B cell (primary cell): ENCODE measurements at regions not wholly inside any gene's neighbourhood (a gene's known extent, or its start where the extent isn't known, plus 50 kb on each side); places are given as distances from the start of the nearest gene placed in this dataset.

Experiments used
- ATAC-seq: fragments of 200-7000 bp; cut with Tn5 transposase; one replicate; pipeline ENCODE4 v1.10.0; 2021; ENCODE audit warnings: low read depth, mild to moderate bottlenecking, moderate number of reproducible peaks, moderate library complexity
- CTCF ChIA-PET: fragments of 350-600 bp; sonication (Branson Sonifier 250); formaldehyde crosslinking; loops from one replicate; lab custom pipeline; 2021; ENCODE audit warnings: antibody characterized with exemption, inconsistent platforms; lab: Charles Lee
- POLR2A ChIA-PET: fragments of 350-600 bp; sonication (Branson Sonifier 250); formaldehyde crosslinking; loops from one replicate; lab custom pipeline; 2021; ENCODE audit warnings: antibody characterized with exemption; lab: Charles Lee
- DNase-seq: peaks from one replicate; pipeline ENCODE4 v3.0.0; 2013
- H2AFZ ChIP-seq: 2 replicates; pipeline ENCODE4 v1.6.1; 2012; ENCODE audit warnings: mild to moderate bottlenecking, low read depth, low read length; ENCODE audit not compliant: insufficient read depth, poor library complexity, severe bottlenecking
- H3K27ac ChIP-seq, 2 donors: 1 replicate in 1 of 2; 2 replicates in 1 of 2; pipeline ENCODE4 v1.5.1; 2012 to 2013; ENCODE audit warnings: low read length in 2 of 2, mild to moderate bottlenecking in 2 of 2, moderate library complexity in 1 of 2
- H3K27me3 ChIP-seq, 4 experiments: fragments of 200-600 bp in 1 of 4; sonication (generic) in 1 of 4; replicated peaks in 1 of 4; 1 replicate in 2 of 4; 2 replicates in 2 of 4; pipeline versions ENCODE4 v1.6.1 to v1.7.0; 2013 to 2016; ENCODE audit warnings: low read length in 3 of 4, mild to moderate bottlenecking in 2 of 4, mixed read lengths in 1 of 4, moderate library complexity in 1 of 4; ENCODE audit not compliant: insufficient read depth in 4 of 4, control insufficient read depth in 3 of 4; ENCODE audit errors: control extremely low read depth in 1 of 4
- H3K36me3 ChIP-seq, 2 experiments: replicated peaks in 1 of 2; 1 replicate in 1 of 2; 2 replicates in 1 of 2; pipeline versions ENCODE4 v1.6.1 to v1.7.1; 2013; ENCODE audit warnings: low read length in 1 of 2; ENCODE audit not compliant: insufficient read depth in 2 of 2, control insufficient read depth in 1 of 2; ENCODE audit errors: control extremely low read depth in 1 of 2, extremely low read depth in 1 of 2
- H3K4me1 ChIP-seq, 2 donors: fragments of 200-600 bp in 1 of 2; sonication (generic) in 1 of 2; 1 replicate in 1 of 2; 2 replicates in 1 of 2; pipeline versions ENCODE4 v1.5.1 to v1.6.1; 2013 to 2017; ENCODE audit warnings: low read length in 2 of 2; ENCODE audit not compliant: control insufficient read depth in 2 of 2, insufficient read depth in 2 of 2
- H3K4me2 ChIP-seq: replicated peaks from 2 replicates; pipeline ENCODE3; 2012; ENCODE audit warnings: mild to moderate bottlenecking, low read depth, low read length; ENCODE audit not compliant: poor library complexity, severe bottlenecking
- H3K4me3 ChIP-seq, 5 experiments: fragments of 200-600 bp in 1 of 5; sonication (generic) in 1 of 5; 1 replicate in 3 of 5; 2 replicates in 2 of 5; pipeline versions ENCODE4 v1.5.1 to v1.7.0; 2011 to 2016; ENCODE audit warnings: low read length in 4 of 5, mild to moderate bottlenecking in 4 of 5, low read depth in 2 of 5, control low read depth in 1 of 5, moderate library complexity in 1 of 5; ENCODE audit not compliant: insufficient read depth in 1 of 5; ENCODE audit errors: control extremely low read depth in 1 of 5, extremely low read depth in 1 of 5
- H3K79me2 ChIP-seq: fragments of 200-600 bp; sonication (generic); one replicate; pipeline ENCODE4 v1.6.0; 2016; ENCODE audit warnings: low read length; ENCODE audit not compliant: control insufficient read depth, insufficient read depth
- H3K9ac ChIP-seq: fragments of 200-600 bp; sonication (generic); 2 replicates; pipeline ENCODE4 v1.6.1; 2017; ENCODE audit warnings: mild to moderate bottlenecking, low read length, moderate library complexity
- H3K9me3 ChIP-seq, 3 donors: one replicate each; pipeline versions ENCODE4 v1.6.1 to v1.7.1; 2013; ENCODE audit warnings: low read length in 2 of 3; ENCODE audit not compliant: control insufficient read depth in 2 of 3, insufficient read depth in 1 of 3; ENCODE audit errors: control extremely low read depth in 1 of 3
- H4K20me1 ChIP-seq: 2 replicates; pipeline ENCODE4 v1.6.0; 2012; ENCODE audit warnings: mild to moderate bottlenecking, low read length; ENCODE audit not compliant: insufficient read depth, control insufficient read depth, poor library complexity, severe bottlenecking
- H3K27ac Mint-ChIP-seq: one replicate; pipeline ENCODE4 v1.8.0; 2021; ENCODE audit warnings: mixed read lengths
- H3K27me3 Mint-ChIP-seq: one replicate; pipeline ENCODE4 v1.8.0; 2021; ENCODE audit warnings: mixed read lengths
- H3K4me1 Mint-ChIP-seq: one replicate; pipeline ENCODE4 v1.8.0; 2021; ENCODE audit warnings: mixed read lengths
- H3K4me3 Mint-ChIP-seq: one replicate; pipeline ENCODE4 v1.8.0; 2021; ENCODE audit warnings: mixed read lengths
- H3K9me3 Mint-ChIP-seq: one replicate; pipeline ENCODE4 v1.8.0; 2022; ENCODE audit warnings: mixed read lengths; ENCODE audit not compliant: insufficient read depth
- EZH2 ChIP-seq: IDR thresholded peaks from 2 replicates; pipeline ENCODE4 v1.6.1; 2012; ENCODE audit warnings: borderline replicate concordance, low read depth, mild to moderate bottlenecking, moderate library complexity, low read length; ENCODE audit not compliant: insufficient read depth, poor library complexity, severe bottlenecking
- WGBS: methylation state at CpG from one replicate; pipeline ENCODE4 v1.1.5; 2013; ENCODE audit warnings: missing lambda C conversion rate; ENCODE audit not compliant: insufficient coverage; 5-methylcytosine and 5-hydroxymethylcytosine counted together
- intact Hi-C: fragments of 100-400 bp; cut with micrococcal nuclease; formaldehyde crosslinking; loops from one replicate; pipeline ENCODE4 v1.10.0; 2022
- TF ChIP-seq, protein P1 (sequence below): fragments of 200-600 bp; IDR thresholded peaks from one replicate; pipeline ENCODE4 v1.8.0; 2022; ENCODE audit warnings: antibody characterized with exemption, mild to moderate bottlenecking

DNA sequence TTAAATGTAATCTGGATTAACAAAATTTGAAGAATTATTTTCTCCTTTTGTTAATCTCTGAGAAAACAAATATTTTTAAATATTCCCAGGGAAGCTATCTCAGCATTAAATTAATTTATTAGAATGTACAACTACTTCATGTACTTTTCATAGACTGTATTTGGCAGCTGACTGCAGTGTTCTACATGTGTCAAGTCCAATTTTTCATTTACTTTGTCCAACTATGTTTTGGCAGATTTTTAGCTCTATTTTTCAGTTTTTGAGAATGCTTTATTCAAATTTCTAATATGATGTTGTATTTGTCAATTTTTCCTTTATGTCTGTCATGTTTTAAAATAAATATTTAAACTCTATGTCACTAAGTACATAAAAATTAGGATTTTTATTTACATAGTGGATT, 925.1 kb downstream of the OTOL1 start:
- no peak for TF ChIP-seq EZH2
- TF ChIP-seq, protein P1, sequence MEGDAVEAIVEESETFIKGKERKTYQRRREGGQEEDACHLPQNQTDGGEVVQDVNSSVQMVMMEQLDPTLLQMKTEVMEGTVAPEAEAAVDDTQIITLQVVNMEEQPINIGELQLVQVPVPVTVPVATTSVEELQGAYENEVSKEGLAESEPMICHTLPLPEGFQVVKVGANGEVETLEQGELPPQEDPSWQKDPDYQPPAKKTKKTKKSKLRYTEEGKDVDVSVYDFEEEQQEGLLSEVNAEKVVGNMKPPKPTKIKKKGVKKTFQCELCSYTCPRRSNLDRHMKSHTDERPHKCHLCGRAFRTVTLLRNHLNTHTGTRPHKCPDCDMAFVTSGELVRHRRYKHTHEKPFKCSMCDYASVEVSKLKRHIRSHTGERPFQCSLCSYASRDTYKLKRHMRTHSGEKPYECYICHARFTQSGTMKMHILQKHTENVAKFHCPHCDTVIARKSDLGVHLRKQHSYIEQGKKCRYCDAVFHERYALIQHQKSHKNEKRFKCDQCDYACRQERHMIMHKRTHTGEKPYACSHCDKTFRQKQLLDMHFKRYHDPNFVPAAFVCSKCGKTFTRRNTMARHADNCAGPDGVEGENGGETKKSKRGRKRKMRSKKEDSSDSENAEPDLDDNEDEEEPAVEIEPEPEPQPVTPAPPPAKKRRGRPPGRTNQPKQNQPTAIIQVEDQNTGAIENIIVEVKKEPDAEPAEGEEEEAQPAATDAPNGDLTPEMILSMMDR: no peak
- Mint-ChIP-seq H3K4me3 (no peak overlapping the region), H3K27me3 (no peaks in the 10 kb centered on the region), H3K9me3 (no peaks in the 10 kb centered on the region), H3K27ac (no peak overlapping the region), H3K4me1 (no peaks in the 10 kb centered on the region)
- H4K20me1 ChIP-seq: no peaks in the 10 kb centered on the region
- H3K4me2 ChIP-seq: no peak overlapping the region
- H3K27ac ChIP-seq: no peak overlapping the region
- POLR2A ChIA-PET: no interaction called here
- no peaks in the 10 kb centered on the region for H3K27me3 ChIP-seq
- H3K9me3 ChIP-seq: peaks cover 0 to 3% (median 0%) of the 10 kb centered on the region in 3 donors
- H3K36me3 ChIP-seq: no peaks in the 10 kb centered on the region
- H3K4me3 ChIP-seq: no peak overlapping the region
- no peak for ATAC-seq
- no peak overlapping the region for H2AFZ ChIP-seq
- H3K4me1 ChIP-seq: no peaks in the 10 kb centered on the region
- intact Hi-C loops: no loop called here
- no peaks in the 10 kb centered on the region for H3K79me2 ChIP-seq
- DNase-seq: no peak
- no peak overlapping the region for H3K9ac ChIP-seq
- CTCF ChIA-PET: no interaction called here

DNA sequence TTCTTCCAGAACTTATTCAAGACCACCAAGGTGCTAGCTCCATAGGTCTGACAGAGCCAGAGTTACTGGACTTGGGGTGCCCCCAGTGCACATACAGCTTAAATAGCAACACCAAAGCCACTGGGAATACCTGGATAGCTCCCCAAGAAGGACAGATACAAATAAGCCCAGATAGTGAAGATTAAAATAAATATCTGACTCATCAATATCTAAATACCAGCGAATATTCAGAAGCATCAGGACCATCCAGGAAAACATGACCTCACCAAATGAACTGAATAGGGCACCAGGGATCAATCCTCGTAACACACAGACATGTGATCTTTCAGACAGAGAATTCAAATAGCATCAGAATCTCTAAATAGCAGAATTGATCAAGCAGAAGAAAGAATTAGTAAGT, 931.6 kb downstream of the OTOL1 start:
- no peak overlapping the region for H3K27ac Mint-ChIP-seq
- H3K27me3 ChIP-seq: no peaks in the 10 kb centered on the region
- no peak for ATAC-seq
- intact Hi-C loops: no loop called here
- CTCF ChIA-PET: no interaction called here
- H3K4me2 ChIP-seq: no peak overlapping the region
- H3K27me3 Mint-ChIP-seq: no peaks in the 10 kb centered on the region
- no peak overlapping the region for H3K9ac ChIP-seq
- POLR2A ChIA-PET: no interaction called here
- no peak overlapping the region for H3K4me3 Mint-ChIP-seq
- no peaks in the 10 kb centered on the region for H3K36me3 ChIP-seq
- 50% methylated on average over 2 of the region's 2 CpGs for WGBS
- H2AFZ ChIP-seq: no peak overlapping the region
- no peak for DNase-seq
- H3K79me2 ChIP-seq: no peaks in the 10 kb centered on the region
- no peaks in the 10 kb centered on the region for H4K20me1 ChIP-seq
- H3K9me3 Mint-ChIP-seq: peaks cover 5% of the 10 kb centered on the region
- no peak overlapping the region for H3K4me3 ChIP-seq
- H3K4me1 ChIP-seq: no peaks in the 10 kb centered on the region
- TF ChIP-seq EZH2: no peak
- TF ChIP-seq, protein P1: no peak
- H3K27ac ChIP-seq: no peak overlapping the region
- H3K9me3 ChIP-seq: no peaks in the 10 kb centered on the region
- H3K4me1 Mint-ChIP-seq: no peaks in the 10 kb centered on the region
